HG02798 (cell line): ENCODE measurements at regions not wholly inside any gene's neighbourhood (a gene's known extent, or its start where the extent isn't known, plus 50 kb on each side); places are given as distances from the start of the nearest gene placed in this dataset.

ENCODE experiments used
- ATAC-seq: cut with Tn5 transposase; IDR thresholded peaks from one replicate; pipeline ENCODE4 v1.9.1; 2021; ENCODE audit warnings: mild to moderate bottlenecking; ENCODE audit not compliant: unreplicated experiment, poor library complexity

GRCh38 chr20:41818991-41819390 is 200.8 kb upstream of the CHD6 start:
- no peak for ATAC-seq

DNA sequence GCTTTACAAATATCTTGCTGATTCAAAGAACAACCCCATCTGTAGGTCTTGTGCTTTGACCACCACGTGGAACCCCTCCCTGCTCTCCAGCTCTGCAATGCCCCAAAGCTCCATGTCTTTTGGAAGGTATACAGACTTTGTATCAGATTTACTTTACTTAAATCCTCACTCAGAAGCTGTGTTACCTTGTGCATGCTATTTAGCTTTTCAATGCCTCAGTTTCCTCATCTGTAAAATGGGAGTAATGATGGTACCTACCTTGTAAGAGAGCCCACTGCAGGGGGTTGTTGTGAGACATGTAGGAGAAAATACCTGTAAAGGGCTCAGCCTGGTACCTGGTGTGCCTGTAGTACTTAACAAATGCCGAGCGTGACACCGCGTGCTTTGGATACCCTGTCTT is 200.2 kb upstream of the CHD6 start:
- no peak for ATAC-seq

- ATAC-seq: no peak
Observed at GRCh38 chr20:41811456-41811855, 193.3 kb upstream of the CHD6 start.

DNA sequence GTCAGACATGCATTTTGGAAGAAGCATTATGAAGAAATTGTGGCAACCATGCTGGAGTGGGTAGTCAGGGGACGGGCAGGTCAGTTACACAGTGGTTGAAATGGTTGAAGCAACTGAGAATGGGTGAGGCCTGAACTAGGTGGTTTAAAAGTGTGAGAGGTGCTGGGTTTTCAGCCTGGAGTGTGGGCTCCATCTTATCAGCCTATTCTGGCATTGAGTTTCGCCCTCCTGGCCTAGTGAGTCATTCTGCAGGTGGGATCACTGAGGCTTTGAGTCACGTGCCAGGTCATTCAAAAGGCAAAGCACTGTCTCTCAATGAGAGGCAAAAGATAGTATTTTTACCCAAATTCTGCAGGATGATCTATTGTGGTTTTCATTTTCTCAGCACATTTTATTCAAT is 181.9 kb upstream of the CHD6 start:
- ATAC-seq: no peak

DNA sequence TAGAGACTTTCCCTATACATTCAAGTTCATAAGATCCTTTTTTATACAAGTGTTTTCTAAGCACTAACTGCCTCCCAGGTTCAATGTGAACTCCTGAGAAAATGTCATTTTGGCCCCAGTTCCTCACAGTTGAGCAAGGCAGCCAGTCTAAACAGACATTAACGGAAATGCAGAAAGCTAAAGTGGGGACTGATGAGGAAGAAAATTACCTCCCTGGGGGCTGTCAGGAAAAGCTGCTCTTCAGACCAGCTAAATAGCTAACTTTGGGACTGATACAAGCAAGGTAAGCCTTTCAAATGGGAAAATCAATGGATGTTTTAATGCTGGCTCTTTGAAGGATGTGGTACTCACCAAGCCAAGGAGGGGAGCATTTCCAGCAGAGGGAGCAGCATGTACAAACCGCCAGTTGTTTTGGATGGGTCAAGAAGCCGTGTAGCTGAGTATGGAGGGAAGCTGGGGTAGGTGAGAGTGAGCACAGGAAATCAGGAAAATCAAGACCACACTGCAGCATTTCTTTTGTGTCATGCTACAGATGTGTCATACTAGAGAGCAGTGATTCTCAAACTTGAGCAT is 180.8 kb upstream of the CHD6 start:
- ATAC-seq: no peak

GRCh38 chr20:41786158-41786557 is 168.0 kb upstream of the CHD6 start:
- no peak for ATAC-seq

DNA sequence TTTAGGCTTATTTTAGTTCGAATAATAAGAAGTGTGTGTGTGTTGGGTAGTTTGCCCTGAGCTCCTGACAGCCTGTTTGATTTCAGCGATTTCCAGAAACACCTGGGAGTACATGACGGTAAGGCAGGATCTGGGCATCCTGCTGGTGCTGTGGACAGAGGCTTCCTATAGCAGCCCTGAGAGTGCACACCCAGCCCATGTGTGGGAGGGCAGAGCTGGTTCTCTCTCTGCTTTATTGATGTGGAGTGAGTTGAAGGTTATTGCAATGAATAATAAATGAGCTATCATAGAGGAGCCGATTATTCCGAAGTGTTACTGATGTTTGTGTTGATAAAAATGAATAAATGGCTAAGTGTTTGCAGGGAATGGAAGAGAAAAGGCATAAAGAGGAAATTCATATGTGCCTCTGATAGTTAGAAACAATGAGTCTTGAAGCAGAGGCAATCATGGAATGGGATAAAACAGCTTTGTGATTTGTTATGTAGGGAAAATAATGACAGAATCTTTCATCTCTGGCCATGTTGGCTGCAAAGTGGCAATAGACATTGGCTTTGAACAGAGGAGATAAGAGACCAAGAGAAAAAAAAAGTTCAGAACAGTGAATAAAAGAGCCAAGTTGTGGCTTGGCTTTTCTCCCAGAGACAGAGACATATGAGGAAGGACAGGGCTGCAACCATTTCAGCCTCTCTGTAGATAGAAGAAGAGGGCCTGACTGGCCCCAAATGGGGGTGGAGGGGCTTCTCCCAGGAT is 166.2 kb upstream of the CHD6 start:
- no peak for ATAC-seq

GRCh38 chr20:41783423-41784208 is 165.4 kb upstream of the CHD6 start:
- no peak for ATAC-seq

- no peak for ATAC-seq
Observed at GRCh38 chr20:41782730-41783406, 164.7 kb upstream of the CHD6 start.

GRCh38 chr20:41782255-41782654 is 164.1 kb upstream of the CHD6 start:
- no peak for ATAC-seq

GRCh38 chr20:41776421-41776820 is 158.2 kb upstream of the CHD6 start:
- ATAC-seq: no peak

GRCh38 chr20:41774291-41774690 is 156.1 kb upstream of the CHD6 start:
- no peak for ATAC-seq

- ATAC-seq: no peak
Observed at GRCh38 chr20:41770965-41771364, 152.8 kb upstream of the CHD6 start.

GRCh38 chr20:41770427-41770826 is 152.2 kb upstream of the CHD6 start:
- ATAC-seq: no peak

DNA sequence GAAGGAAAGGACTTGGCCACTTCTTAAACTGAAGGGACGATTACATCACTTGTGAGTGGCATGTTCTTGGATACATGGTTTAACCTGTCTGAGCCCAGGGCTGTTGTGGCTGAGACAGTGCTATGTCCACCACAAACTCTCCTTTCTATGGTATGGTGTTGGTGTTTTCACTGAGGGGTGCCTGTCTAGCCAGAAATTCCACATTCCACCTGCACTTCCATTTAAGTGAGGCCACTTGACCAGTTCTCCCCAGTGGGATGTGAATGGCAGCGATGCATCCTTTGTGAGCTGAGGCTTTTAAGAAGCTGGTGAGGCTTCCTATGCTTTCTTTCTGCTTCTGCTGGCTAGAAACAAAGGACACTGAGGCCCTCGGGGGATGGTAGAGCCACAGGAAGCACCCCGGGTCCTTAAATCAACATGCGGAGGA is 151.4 kb upstream of the CHD6 start:
- ATAC-seq: no peak

GRCh38 chr20:41750137-41750536 is 132.0 kb upstream of the CHD6 start:
- ATAC-seq: no peak

DNA sequence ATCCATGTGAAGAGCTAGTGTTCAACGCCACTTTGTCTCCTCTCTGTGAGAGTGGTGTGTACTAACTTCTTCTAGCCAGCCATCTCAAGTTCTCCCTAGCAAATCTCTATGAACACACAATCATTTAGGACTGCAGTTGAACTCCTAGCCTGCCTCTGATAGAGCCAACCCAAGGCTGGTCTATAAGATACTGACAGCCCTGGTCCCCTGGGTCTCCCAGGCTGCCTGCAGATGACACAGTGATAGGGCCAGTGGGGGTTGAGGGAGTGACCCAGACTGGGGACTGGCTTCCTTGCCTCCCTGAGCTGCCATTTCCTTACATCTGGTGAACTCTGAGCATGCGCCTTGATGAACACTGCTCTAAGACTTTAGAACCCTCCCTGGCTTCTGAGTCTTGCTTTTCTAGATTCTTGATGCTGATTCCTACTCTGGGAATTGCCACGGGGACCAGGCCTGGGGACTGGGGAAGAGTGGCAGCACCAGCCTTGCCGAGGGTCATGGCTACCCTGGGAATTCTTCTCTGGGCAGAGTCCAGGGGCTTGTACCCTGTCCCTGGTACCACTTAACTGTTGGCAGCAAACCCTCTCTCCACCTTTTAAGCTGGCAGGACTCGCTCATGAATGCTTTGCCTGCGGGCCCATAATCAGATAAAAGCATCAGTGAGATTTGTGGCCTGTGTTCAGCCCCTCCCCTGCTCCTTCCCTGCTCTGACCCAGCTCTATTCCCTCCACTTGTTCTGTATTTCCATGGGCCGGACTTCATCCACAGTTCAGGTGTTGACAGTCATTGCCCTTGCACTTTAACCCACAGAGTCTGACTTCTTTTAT is 130.8 kb upstream of the CHD6 start:
- ATAC-seq: no peak

DNA sequence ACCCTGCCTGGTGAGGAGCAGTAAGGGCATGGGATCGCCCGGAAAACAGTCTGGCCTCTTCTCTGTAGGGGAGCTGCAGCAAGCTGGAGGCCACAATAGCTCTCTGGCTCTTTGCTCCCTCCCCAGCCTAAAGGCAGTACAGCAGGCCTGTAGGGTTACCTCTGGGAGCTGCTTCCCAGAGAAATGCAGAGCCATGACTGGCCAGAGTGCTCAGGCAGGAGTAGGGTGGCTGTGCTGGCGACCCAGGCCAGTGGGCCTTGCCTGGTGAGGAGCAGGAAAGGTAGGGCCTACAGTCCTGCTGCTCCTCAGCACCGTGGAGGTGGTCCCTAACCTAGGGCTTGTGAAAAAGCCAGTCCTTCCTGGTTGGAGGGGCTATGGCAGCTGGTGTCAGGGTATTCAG is 129.9 kb upstream of the CHD6 start:
- no peak for ATAC-seq

DNA sequence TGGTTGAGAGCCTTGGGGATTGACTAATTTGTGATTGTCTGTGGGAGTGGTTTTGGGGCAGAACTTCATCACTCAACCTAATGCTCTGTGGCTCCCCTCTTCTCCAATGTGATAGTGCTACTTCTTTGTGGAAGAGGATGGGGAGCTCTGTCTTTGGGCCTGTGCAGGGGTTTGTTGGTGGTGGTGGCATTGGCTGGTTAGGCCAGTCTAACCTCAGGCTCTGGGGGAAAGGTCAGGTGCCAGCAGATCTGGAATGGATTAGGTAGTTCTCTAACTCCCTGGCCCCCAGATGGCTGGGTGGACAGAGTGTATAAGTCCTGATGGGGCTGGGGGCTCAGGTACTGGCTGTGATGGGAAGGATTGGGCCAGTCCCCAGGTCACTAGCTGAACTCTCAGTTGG is 129.0 kb upstream of the CHD6 start:
- no peak for ATAC-seq

- no peak for ATAC-seq
Observed at GRCh38 chr20:41746635-41747034, 128.5 kb upstream of the CHD6 start.
